ENCODE measurements at regions not wholly inside any gene's neighbourhood (a gene's known extent, or its start where the extent isn't known, plus 50 kb on each side); places are given as distances from the start of the nearest gene placed in this dataset.

GRCh38 chr2:15855766-15856260 lies 84.5 kb upstream of the MYCN start:
- intact Hi-C loops (cut with DNase I; ENCODE audit: low total_unique reads) (no loop called here), in situ Hi-C loops (cut with MboI; ENCODE audit: low sequenced_read_pairs in 4 of 4) (no loop called here)
- Histone ChIP-seq H3K4me1 (no peaks in the 10 kb centered on the region), H3K9me3 (no peaks in the 10 kb centered on the region), H3K27ac (no peak overlapping the region), H3K36me3 (no peaks in the 10 kb centered on the region), H3K27me3 (no peaks in the 10 kb centered on the region), H3K4me3 (no peak overlapping the region)
- ATAC-seq (no peak), DNase-seq (no peak)
- TF ChIP-seq POLR2A (IDR thresholded peaks at IDR 0.05) (no peak), CTCF (IDR thresholded peaks at IDR 0.05 in 4 of 5, conservative IDR thresholded peaks at IDR 0.05 in 1 of 5) (no peak)

GRCh38 chr2:15856318-15856717 lies 84.0 kb upstream of the MYCN start:
- Histone ChIP-seq H3K36me3 (no peaks in the 10 kb centered on the region), H3K9me3 (no peaks in the 10 kb centered on the region), H3K27me3 (no peaks in the 10 kb centered on the region), H3K4me3 (no peak overlapping the region), H3K4me1 (no peaks in the 10 kb centered on the region), H3K27ac (no peak overlapping the region)
- in situ Hi-C loops (cut with MboI; ENCODE audit: low sequenced_read_pairs in 4 of 4) (no loop called here), intact Hi-C loops (cut with DNase I; ENCODE audit: low total_unique reads) (no loop called here)
- ATAC-seq (no peak), DNase-seq (no peak)
- no peak for TF ChIP-seq POLR2A (IDR thresholded peaks at IDR 0.05)
- TF ChIP-seq CTCF (IDR thresholded peaks at IDR 0.05 in 4 of 5, conservative IDR thresholded peaks at IDR 0.05 in 1 of 5), result no peak

GRCh38 chr2:15858466-15858865 lies 81.9 kb upstream of the MYCN start:
- no peaks in the 10 kb centered on the region for H3K36me3 ChIP-seq
- H3K4me1 ChIP-seq, result no peaks in the 10 kb centered on the region
- intact Hi-C loops (cut with DNase I; ENCODE audit: low total_unique reads), result no loop called here
- no peak overlapping the region for H3K4me3 ChIP-seq
- no peak overlapping the region for H3K27ac ChIP-seq
- in situ Hi-C loops (cut with MboI; ENCODE audit: low sequenced_read_pairs in 4 of 4), result no loop called here
- no peaks in the 10 kb centered on the region for H3K9me3 ChIP-seq
- DNase-seq (no peak), ATAC-seq (no peak)
- no peaks in the 10 kb centered on the region for H3K27me3 ChIP-seq
- no peak for TF ChIP-seq CTCF (IDR thresholded peaks at IDR 0.05 in 4 of 5, conservative IDR thresholded peaks at IDR 0.05 in 1 of 5)
- no peak for TF ChIP-seq POLR2A (IDR thresholded peaks at IDR 0.05)

- no peak for DNase-seq
- no peak overlapping the region for H3K4me3 ChIP-seq
- no peaks in the 10 kb centered on the region for H3K36me3 ChIP-seq
- H3K27ac ChIP-seq, result no peak overlapping the region
- intact Hi-C loops (cut with DNase I; ENCODE audit: low total_unique reads) (no loop called here), in situ Hi-C loops (cut with MboI; ENCODE audit: low sequenced_read_pairs in 4 of 4) (no loop called here)
- ATAC-seq, result no peak
- TF ChIP-seq POLR2A (IDR thresholded peaks at IDR 0.05), result no peak
- no peak for TF ChIP-seq CTCF (IDR thresholded peaks at IDR 0.05 in 4 of 5, conservative IDR thresholded peaks at IDR 0.05 in 1 of 5)
- no peaks in the 10 kb centered on the region for H3K9me3 ChIP-seq
- H3K4me1 ChIP-seq, result no peaks in the 10 kb centered on the region
- H3K27me3 ChIP-seq, result no peaks in the 10 kb centered on the region
Observed at GRCh38 chr2:15860051-15860663, 80.2 kb upstream of the MYCN start.

- Histone ChIP-seq H3K27me3 (no peaks in the 10 kb centered on the region), H3K36me3 (no peaks in the 10 kb centered on the region), H3K4me1 (no peaks in the 10 kb centered on the region), H3K9me3 (no peaks in the 10 kb centered on the region), H3K4me3 (no peak overlapping the region), H3K27ac (no peak overlapping the region)
- no peak for DNase-seq
- TF ChIP-seq CTCF (IDR thresholded peaks at IDR 0.05 in 4 of 5, conservative IDR thresholded peaks at IDR 0.05 in 1 of 5), result no peak
- no peak for TF ChIP-seq POLR2A (IDR thresholded peaks at IDR 0.05)
- in situ Hi-C loops (cut with MboI; ENCODE audit: low sequenced_read_pairs in 4 of 4), result no loop called here
- ATAC-seq, result no peak
- intact Hi-C loops (cut with DNase I; ENCODE audit: low total_unique reads), result no loop called here
Observed at GRCh38 chr2:15860760-15861159, 79.6 kb upstream of the MYCN start.
